Psoas muscle (tissue), 7 donors: ENCODE measurements at regions not wholly inside any gene's neighbourhood (a gene's known extent, or its start where the extent isn't known, plus 50 kb on each side); places are given as distances from the start of the nearest gene placed in this dataset.

ENCODE experiments used
- ATAC-seq, 4 donors: fragments of 200-7000 bp; cut with Tn5 transposase; one replicate each; pipeline ENCODE4 v1.9.1; 2020; ENCODE audit warnings: moderate library complexity in 3 of 4, mild to moderate bottlenecking in 2 of 4
- DNase-seq, 2 donors: peaks; one replicate each; pipeline ENCODE4 v3.0.0-alpha.2; 2020
- H3K27ac ChIP-seq: fragments of 200-600 bp; one replicate; pipeline ENCODE4 v1.8.0; 2022
- H3K27me3 ChIP-seq, 3 donors: fragments of 200-600 bp in 1 of 3; one replicate each; pipeline versions ENCODE4 v1.6.1 to v1.8.0; 2013 to 2022; ENCODE audit warnings: low read length in 2 of 3, mild to moderate bottlenecking in 2 of 3, moderate library complexity in 1 of 3; ENCODE audit not compliant: insufficient read depth in 3 of 3
- H3K36me3 ChIP-seq, 2 donors: fragments of 200-600 bp in 1 of 2; one replicate each; pipeline versions ENCODE4 v1.6.1 to v1.8.0; 2013 to 2022; ENCODE audit warnings: low read depth in 1 of 2, mild to moderate bottlenecking in 1 of 2, moderate library complexity in 1 of 2; ENCODE audit not compliant: insufficient read depth in 1 of 2
- H3K4me1 ChIP-seq: fragments of 200-600 bp; one replicate; pipeline ENCODE4 v1.8.0; 2022
- H3K4me3 ChIP-seq: fragments of 200-600 bp; one replicate; pipeline ENCODE4 v1.8.0; 2022; ENCODE audit warnings: mild to moderate bottlenecking
- H3K9me3 ChIP-seq: fragments of 200-600 bp; one replicate; pipeline ENCODE4 v1.8.0; 2022
- CTCF ChIP-seq: fragments of 200-600 bp; IDR thresholded peaks from one replicate; pipeline ENCODE4 v1.8.0; 2022; ENCODE audit warnings: antibody characterized with exemption
- WGBS, 3 donors: extraction: QIAGEN DNeasy Blood & Tissue Kit; methylation state at CpG; one replicate each; pipeline versions ENCODE4 v1.1.6 to v1.1.7; 2013; 5-methylcytosine and 5-hydroxymethylcytosine counted together
- intact Hi-C, 2 donors: fragments of 100-400 bp; cut with DNase I; formaldehyde crosslinking; loops; one replicate each; pipeline versions ENCODE4 v1.11.0 to v1.14.2; 2022
- donor health status: healthy with polysubstance abuse.
- donor health status: DM: no; HTN: no; CAD: no; lungs with moderate emphysema.
- donor health status: Bipolar disorder and iron deficiency.
- donor health status: healthy.
- donor health status: DM: yes; HTN: yes; CAD: no.
- donor health status: DM: no; HTN: no; CAD: no.
- donor health status: DM: yes; HTN: yes; CAD: no.

- intact Hi-C loops = no loop called here
- Histone ChIP-seq H3K4me3 (no peak overlapping the region), H3K36me3 (no peaks in the 10 kb centered on the region), H3K27ac (no peak overlapping the region), H3K27me3 (no peaks in the 10 kb centered on the region), H3K9me3 (no peaks in the 10 kb centered on the region), H3K4me1 (no peaks in the 10 kb centered on the region)
- ATAC-seq (no peak), DNase-seq (no peak)
- 87 to 90% (median 87%) methylated on average over 2 of the region's 2 CpGs for WGBS, 3 donors
- no peak for TF ChIP-seq CTCF
Observed at GRCh38 chr2:150101947-150102346, 385.5 kb downstream of the RND3 start.

- Histone ChIP-seq H3K4me1 (no peaks in the 10 kb centered on the region), H3K27me3 (no peaks in the 10 kb centered on the region), H3K36me3 (no peaks in the 10 kb centered on the region), H3K4me3 (no peak overlapping the region), H3K27ac (no peak overlapping the region), H3K9me3 (no peaks in the 10 kb centered on the region)
- no peak for TF ChIP-seq CTCF
- ATAC-seq (no peak), DNase-seq (no peak)
- intact Hi-C loops = no loop called here
Observed at GRCh38 chr2:150100834-150101233, 386.6 kb downstream of the RND3 start.

- TF ChIP-seq CTCF = no peak
- ATAC-seq = no peak
- Histone ChIP-seq H3K36me3 (no peaks in the 10 kb centered on the region), H3K27me3 (no peaks in the 10 kb centered on the region), H3K4me3 (no peak overlapping the region), H3K9me3 (no peaks in the 10 kb centered on the region), H3K27ac (no peak overlapping the region), H3K4me1 (no peaks in the 10 kb centered on the region)
- WGBS, 3 donors = 93 to 97% (median 94%) methylated on average over 3 of the region's 3 CpGs
- DNase-seq = no peak
- intact Hi-C loops = no loop called here
Observed at GRCh38 chr2:150100336-150100735, 387.1 kb downstream of the RND3 start.

- intact Hi-C loops = no loop called here
- no peak for ATAC-seq
- no peaks in the 10 kb centered on the region for H3K9me3 ChIP-seq
Observed at GRCh38 chr2:150099805-150100204, 387.7 kb downstream of the RND3 start.

More at GRCh38 chr2:150099805-150100204, 387.7 kb downstream of the RND3 start:
- H3K27me3 ChIP-seq = no peaks in the 10 kb centered on the region
- no peaks in the 10 kb centered on the region for H3K4me1 ChIP-seq
- H3K27ac ChIP-seq = no peak overlapping the region
- no peaks in the 10 kb centered on the region for H3K36me3 ChIP-seq
- no peak for TF ChIP-seq CTCF
- no peak for DNase-seq
- H3K4me3 ChIP-seq = no peak overlapping the region
